Neural crest cell (in vitro differentiated cells): ENCODE measurements at regions not wholly inside any gene's neighbourhood (a gene's known extent, or its start where the extent isn't known, plus 50 kb on each side); places are given as distances from the start of the nearest gene placed in this dataset.
"Not testable (repeated sequence)": the region's sequence is repeated elsewhere in the genome, so short reads cannot be mapped to it uniquely, and the experiment has no call there.

ENCODE experiments used
- DNase-seq: peaks from one replicate; pipeline ENCODE4 v3.0.0; 2021; ENCODE audit warnings: low read depth, mixed read lengths, low spot score
- H3K27ac Mint-ChIP-seq: one replicate; pipeline ENCODE4 v1.8.0; 2021; ENCODE audit warnings: mild to moderate bottlenecking, mixed read lengths; ENCODE audit not compliant: unreplicated experiment
- H3K27me3 Mint-ChIP-seq: 2 replicates; pipeline ENCODE4 v1.8.0; 2021; ENCODE audit warnings: low read depth, mild to moderate bottlenecking, mixed read lengths
- H3K36me3 Mint-ChIP-seq: 2 replicates; pipeline ENCODE4 v1.8.0; 2021; ENCODE audit warnings: low read depth, mild to moderate bottlenecking, mixed read lengths
- H3K4me1 Mint-ChIP-seq: 2 replicates; pipeline ENCODE4 v1.8.0; 2021; ENCODE audit warnings: mixed read lengths
- H3K4me3 Mint-ChIP-seq: one replicate; pipeline ENCODE4 v1.8.0; 2021; ENCODE audit warnings: mild to moderate bottlenecking, mixed read lengths
- H3K9me3 Mint-ChIP-seq: 2 replicates; pipeline ENCODE4 v1.8.0; 2021; ENCODE audit warnings: mixed read lengths
- CTCF ChIP-seq: fragments of 200-600 bp; sonication (generic); conservative IDR thresholded peaks from 2 replicates; pipeline ENCODE4 v1.5.0; 2021; ENCODE audit warnings: antibody characterized with exemption, mild to moderate bottlenecking

- Mint-ChIP-seq H3K4me3 (no peak overlapping the region), H3K9me3 (no peaks in the 10 kb centered on the region), H3K4me1 (peaks cover 10% of the 10 kb centered on the region), H3K27me3 (no peaks in the 10 kb centered on the region), H3K27ac (peak overlapping the region; percentile 2), H3K36me3 (no peaks in the 10 kb centered on the region)
- no peak for TF ChIP-seq CTCF
- DNase-seq: no peak
Observed at GRCh38 chr6:134584847-134585516, 267.1 kb upstream of the SGK1 start.

- H3K9me3 Mint-ChIP-seq: no peaks in the 10 kb centered on the region
- no peak overlapping the region for H3K4me3 Mint-ChIP-seq
- DNase-seq: no peak
- H3K27me3 Mint-ChIP-seq: no peaks in the 10 kb centered on the region
- H3K27ac Mint-ChIP-seq: no peak overlapping the region
- no peaks in the 10 kb centered on the region for H3K4me1 Mint-ChIP-seq
- no peaks in the 10 kb centered on the region for H3K36me3 Mint-ChIP-seq
- TF ChIP-seq CTCF: no peak
Observed at GRCh38 chr6:134577998-134578397, 260.1 kb upstream of the SGK1 start.

GRCh38 chr6:134575221-134575620 is 257.3 kb upstream of the SGK1 start:
- Mint-ChIP-seq H3K4me1 (no peaks in the 10 kb centered on the region), H3K9me3 (peaks cover 12% of the 10 kb centered on the region), H3K27ac (no peak overlapping the region), H3K4me3 (no peak overlapping the region), H3K36me3 (no peaks in the 10 kb centered on the region), H3K27me3 (no peaks in the 10 kb centered on the region)
- no peak for DNase-seq
- no peak for TF ChIP-seq CTCF

- no peaks in the 10 kb centered on the region for H3K36me3 Mint-ChIP-seq
- DNase-seq: no peak
- peaks cover 12% of the 10 kb centered on the region for H3K9me3 Mint-ChIP-seq
- no peak overlapping the region for H3K4me3 Mint-ChIP-seq
- H3K27me3 Mint-ChIP-seq: no peaks in the 10 kb centered on the region
- no peaks in the 10 kb centered on the region for H3K4me1 Mint-ChIP-seq
- H3K27ac Mint-ChIP-seq: no peak overlapping the region
- no peak for TF ChIP-seq CTCF
Observed at GRCh38 chr6:134574491-134574890, 256.6 kb upstream of the SGK1 start.

GRCh38 chr6:134569996-134570395 is 252.1 kb upstream of the SGK1 start:
- peaks cover 16% of the 10 kb centered on the region for H3K9me3 Mint-ChIP-seq
- not testable (repeated sequence) for H3K36me3 Mint-ChIP-seq, H3K4me1 Mint-ChIP-seq, H3K4me3 Mint-ChIP-seq, H3K27me3 Mint-ChIP-seq, DNase-seq, H3K27ac Mint-ChIP-seq

GRCh38 chr6:134564705-134565104 is 246.8 kb upstream of the SGK1 start:
- Mint-ChIP-seq H3K36me3 (no peaks in the 10 kb centered on the region), H3K4me3 (no peak overlapping the region), H3K27me3 (no peaks in the 10 kb centered on the region), H3K27ac (peak overlapping the region; percentile 48), H3K9me3 (peaks cover 4% of the 10 kb centered on the region), H3K4me1 (peaks cover 11% of the 10 kb centered on the region)
- no peak for TF ChIP-seq CTCF
- peak; percentile 4 for DNase-seq
